SH-SY5Y (cell line): ENCODE measurements at regions not wholly inside any gene's neighbourhood (a gene's known extent, or its start where the extent isn't known, plus 50 kb on each side); places are given as distances from the start of the nearest gene placed in this dataset.
A peak's percentile ranks its signal among the peaks of the same experiment; 100 is the strongest.

Experiments used
- GATA2 ChIP-seq: IDR thresholded peaks from 2 replicates; pipeline ENCODE4 v1.6.1; 2011; ENCODE audit warnings: mild to moderate bottlenecking, low read depth, low read length
- GATA3 ChIP-seq: IDR thresholded peaks from 2 replicates; pipeline ENCODE4 v1.6.1; 2011; ENCODE audit warnings: low read depth, mild to moderate bottlenecking, low read length, moderate library complexity

- peak; percentile 5; the same call in 1 of the 2 replicates for TF ChIP-seq GATA2
- no peak for TF ChIP-seq GATA3
Observed at GRCh38 chr3:75015280-75015679, 400.8 kb upstream of the CNTN3 start.
